ENCODE measurements at regions not wholly inside any gene's neighbourhood (a gene's known extent, or its start where the extent isn't known, plus 50 kb on each side); places are given as distances from the start of the nearest gene placed in this dataset.

DNA sequence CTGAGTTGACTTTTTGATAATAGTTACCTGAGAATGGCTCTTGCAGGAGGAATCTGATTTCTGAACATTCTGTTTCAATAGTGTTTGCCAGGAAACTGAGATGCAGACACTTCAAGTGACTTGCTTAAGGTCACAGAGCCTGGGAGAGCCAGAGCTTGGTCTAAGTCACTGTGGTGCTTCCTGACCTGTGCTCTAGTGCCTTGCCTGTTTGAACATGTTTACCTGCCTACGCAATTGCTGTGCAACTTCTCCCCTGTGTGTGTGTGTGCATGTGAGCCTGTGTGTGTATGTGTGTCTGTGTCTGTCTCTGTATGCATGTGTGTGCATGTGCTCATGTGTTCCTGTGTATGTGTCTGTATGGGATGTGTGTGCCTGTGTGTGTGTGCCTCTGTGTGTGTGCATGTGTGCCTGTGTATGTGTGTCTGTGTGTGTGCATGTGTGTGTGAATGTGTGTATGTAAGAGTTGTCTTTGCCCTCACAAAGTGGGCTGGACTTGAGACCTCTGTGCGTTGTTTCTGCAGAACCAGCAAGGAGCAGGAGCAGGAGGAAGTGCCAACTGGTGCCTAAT is 185.8 kb downstream of the GADD45G start:
- H3K23me2 ChIP-seq (ENCODE audit: low read depth, low read length): no peaks in the 10 kb centered on the region; the same call in 1 of the 2 replicates
- H3K23ac ChIP-seq (ENCODE audit: insufficient read length): no peak overlapping the region
- H3K4ac ChIP-seq (replicated peaks; ENCODE audit: insufficient read length, low read depth, low read length): no peak overlapping the region
- no peaks in the 10 kb centered on the region for H3K36me3 ChIP-seq (ENCODE audit: control insufficient read depth in 2 of 4, insufficient read depth in 4 of 4, low read length in 3 of 4)
- H4K5ac ChIP-seq (ENCODE audit: insufficient read length, low read depth, low read length): no peak overlapping the region
- H3K4me2 ChIP-seq (ENCODE audit: insufficient read depth in 1 of 2, low read depth in 2 of 2, low read length in 2 of 2): no peak overlapping the region
- H3K27me3 ChIP-seq (replicated peaks in 1 of 4; ENCODE audit: control insufficient read depth in 3 of 4, extremely low read depth in 1 of 4, insufficient read depth in 3 of 4, low read length in 3 of 4): no peaks in the 10 kb centered on the region
- TF ChIP-seq CREB1 (IDR thresholded peaks at IDR 0.05) (no peak), SIRT6 (IDR thresholded peaks at IDR 0.05; ENCODE audit: low read length) (no peak), BRCA1 (IDR thresholded peaks at IDR 0.05; ENCODE audit: low read depth, low read length) (no peak), TCF12 (IDR thresholded peaks at IDR 0.05; ENCODE audit: low read depth, low read length) (no peak)
- H3K18ac ChIP-seq (ENCODE audit: extremely low read depth, low read length): no peak overlapping the region
- no peak overlapping the region for H2BK120ac ChIP-seq (replicated peaks; ENCODE audit: low read depth, low read length)
- FAIRE-seq (peak; percentile 28), DNase-seq (ENCODE audit: low read depth in 1 of 2, low spot score in 2 of 2) (no peak)
- peak overlapping the region; percentile 84 for H4K91ac ChIP-seq (replicated peaks; ENCODE audit: insufficient read length, low read length)
- H2AK5ac ChIP-seq (ENCODE audit: low read depth, low read length): no peak overlapping the region
- H3K9ac ChIP-seq (replicated peaks in 1 of 4; ENCODE audit: extremely low read depth in 1 of 4, low read depth in 3 of 4, low read length in 3 of 4): no peak overlapping the region
- peak overlapping the region; percentile 11; the same call in 1 of the 2 replicates for H2BK5ac ChIP-seq (ENCODE audit: low read depth, low read length)
- peaks cover 0 to 3% of the 10 kb centered on the region in 2 experiments for H4K20me1 ChIP-seq (replicated peaks in 1 of 2; ENCODE audit: control insufficient read depth in 1 of 2, insufficient read depth in 2 of 2, low read length in 2 of 2)
- H3K4me1 ChIP-seq (replicated peaks in 1 of 4; ENCODE audit: control insufficient read depth in 3 of 4, insufficient read depth in 4 of 4, low read length in 3 of 4): no peaks in the 10 kb centered on the region
- POLR2A ChIA-PET (ENCODE audit: partially characterized antibody): interaction anchor here (0.5 to 0.8 kb wide), 3 partner anchors 12 to 1008 kb away, joined by 3 read pairs; no protein-coding TSS in a partner anchor
- no peak overlapping the region; the same call in 1 of the 2 replicates for H4K8ac ChIP-seq (ENCODE audit: extremely low read depth, insufficient read depth, low read length)
- no peak overlapping the region for H3K27ac ChIP-seq (ENCODE audit: low read depth, low read length)
- H3K14ac ChIP-seq (ENCODE audit: insufficient read length): peak overlapping the region; percentile 77
- H3K9me3 ChIP-seq (ENCODE audit: insufficient read depth in 2 of 2, low read depth in 1 of 2, low read length in 1 of 2): no peaks in the 10 kb centered on the region
- 100% methylated on average over 2 of the region's 2 CpGs; no CpG with 5 or more reads in 1 of the 2 experiments for WGBS, 2 experiments (ENCODE audit: extremely low coverage in 1 of 2, insufficient coverage in 1 of 2, insufficient read length in 1 of 2, insufficient replicate concordance in 2 of 2, low coverage in 1 of 2, low lambda C conversion rate in 2 of 2, missing lambda C conversion rate in 1 of 2)
- H3K79me2 ChIP-seq (ENCODE audit: control insufficient read depth in 1 of 2, insufficient read depth in 2 of 2, low read length in 2 of 2): peaks cover 0 to 3% of the 10 kb centered on the region in 2 experiments; a peak in 1 of 4 replicates
- no peaks in the 10 kb centered on the region for H3K79me1 ChIP-seq (ENCODE audit: low read depth, low read length)
- H3K4me3 ChIP-seq (ENCODE audit: extremely low read depth in 1 of 4, insufficient read depth in 2 of 4, low read depth in 3 of 4, low read length in 4 of 4): no peak overlapping the region
- H2AFZ ChIP-seq (ENCODE audit: low read length): no peak overlapping the region
- H2BK20ac ChIP-seq (ENCODE audit: low read length): no peak overlapping the region
- CTCF ChIA-PET (ENCODE audit: partially characterized antibody): interaction anchor here (1.1 to 1.5 kb wide), 2 partner anchors 17 to 193 kb away, joined by 4 read pairs; no protein-coding TSS in a partner anchor
- no peak overlapping the region for H2BK12ac ChIP-seq (ENCODE audit: low read depth, low read length)
- no peak overlapping the region for H2BK15ac ChIP-seq (ENCODE audit: low read length)
- no peak overlapping the region for H3K56ac ChIP-seq (replicated peaks; ENCODE audit: insufficient read length, low read depth, low read length)

Data from H1 (cell line).